Left lung (tissue), 4 donors: ENCODE measurements at regions not wholly inside any gene's neighbourhood (a gene's known extent, or its start where the extent isn't known, plus 50 kb on each side); places are given as distances from the start of the nearest gene placed in this dataset.
A peak's percentile ranks its signal among the peaks of the same experiment; 100 is the strongest.

Experiments
- ATAC-seq: fragments of 200-7000 bp; cut with Tn5 transposase; one replicate; pipeline ENCODE4 v1.9.1; 2020; ENCODE audit warnings: moderate library complexity
- DNase-seq, 4 donors: peaks; one replicate each; pipeline ENCODE4 v3.0.0-alpha.2; 2013 to 2020
- H3K27ac ChIP-seq, 2 donors: fragments of 200-600 bp; sonication (generic) in 1 of 2; one replicate each; pipeline versions ENCODE4 v1.5.0 to v1.8.0; 2020 to 2021
- H3K27me3 ChIP-seq, 2 donors: fragments of 200-600 bp; sonication (generic) in 1 of 2; one replicate each; pipeline versions ENCODE4 v1.5.0 to v1.8.0; 2020 to 2021
- H3K36me3 ChIP-seq, 2 donors: fragments of 200-600 bp; sonication (generic) in 1 of 2; one replicate each; pipeline versions ENCODE4 v1.5.0 to v1.8.0; 2020 to 2021
- H3K4me1 ChIP-seq, 2 donors: fragments of 200-600 bp; one replicate each; pipeline ENCODE4 v1.8.0; 2021
- H3K4me3 ChIP-seq, 2 donors: fragments of 200-600 bp; sonication (generic) in 1 of 2; one replicate each; pipeline versions ENCODE4 v1.5.0 to v1.8.0; 2020 to 2021; ENCODE audit warnings: mild to moderate bottlenecking in 1 of 2
- H3K9me3 ChIP-seq, 2 donors: fragments of 200-600 bp; sonication (generic) in 1 of 2; one replicate each; pipeline versions ENCODE4 v1.5.0 to v1.8.0; 2020 to 2021
- CTCF ChIP-seq, 2 donors: fragments of 200-600 bp; sonication (generic) in 1 of 2; IDR thresholded peaks; one replicate each; pipeline versions ENCODE4 v1.5.0 to v1.8.0; 2021; ENCODE audit warnings: antibody characterized with exemption in 2 of 2
- intact Hi-C, 2 donors: fragments of 100-400 bp; cut with DNase I; formaldehyde crosslinking; loops; one replicate each; pipeline versions ENCODE4 v1.11.2 to v1.14.2; 2022
- donor health status: DM: no; HTN: yes; CAD: no.
- donor health status: DM: no; HTN: no; CAD: no.

GRCh38 chr5:168052686-168053085, 238.8 kb upstream of the WWC1 start:
- Histone ChIP-seq H3K4me1 (no peaks in the 10 kb centered on the region), H3K36me3 (no peaks in the 10 kb centered on the region), H3K27ac (no peak overlapping the region), H3K27me3 (no peaks in the 10 kb centered on the region), H3K9me3 (no peaks in the 10 kb centered on the region), H3K4me3 (no peak overlapping the region)
- TF ChIP-seq CTCF (IDR thresholded peaks at IDR 0.05), result no peak
- ATAC-seq (no peak), DNase-seq (no peak)
- intact Hi-C loops, result no loop called here

GRCh38 chr5:168054091-168054490, 237.4 kb upstream of the WWC1 start:
- no peak overlapping the region for H3K27ac ChIP-seq
- ATAC-seq (no peak), DNase-seq (peak in 1 of 4 donors; percentile 21)
- no peak overlapping the region for H3K4me3 ChIP-seq
- H3K27me3 ChIP-seq, result no peaks in the 10 kb centered on the region
- TF ChIP-seq CTCF (IDR thresholded peaks at IDR 0.05), result no peak
- no peaks in the 10 kb centered on the region for H3K36me3 ChIP-seq
- H3K9me3 ChIP-seq, result no peaks in the 10 kb centered on the region
- intact Hi-C loops, result no loop called here
- no peaks in the 10 kb centered on the region for H3K4me1 ChIP-seq

GRCh38 chr5:168055141-168055683, 236.2 kb upstream of the WWC1 start:
- Histone ChIP-seq H3K4me1 (no peaks in the 10 kb centered on the region), H3K4me3 (no peak overlapping the region), H3K27ac (no peak overlapping the region), H3K9me3 (no peaks in the 10 kb centered on the region), H3K27me3 (no peaks in the 10 kb centered on the region), H3K36me3 (no peaks in the 10 kb centered on the region)
- DNase-seq, result peak in 1 of 4 donors; percentile 31
- intact Hi-C loops, result no loop called here
- TF ChIP-seq CTCF (IDR thresholded peaks at IDR 0.05), result no peak
- no peak for ATAC-seq

GRCh38 chr5:168055961-168056360, 235.5 kb upstream of the WWC1 start:
- no peaks in the 10 kb centered on the region for H3K36me3 ChIP-seq
- intact Hi-C loops, result no loop called here
- no peak overlapping the region for H3K4me3 ChIP-seq
- H3K27me3 ChIP-seq, result no peaks in the 10 kb centered on the region
- peak in 1 of 4 donors; percentile 33 for DNase-seq
- no peaks in the 10 kb centered on the region for H3K9me3 ChIP-seq
- no peak overlapping the region for H3K27ac ChIP-seq
- H3K4me1 ChIP-seq, result no peaks in the 10 kb centered on the region
- ATAC-seq, result no peak
- no peak for TF ChIP-seq CTCF (IDR thresholded peaks at IDR 0.05)

GRCh38 chr5:168056499-168057182, 234.8 kb upstream of the WWC1 start:
- Histone ChIP-seq H3K27ac (no peak overlapping the region), H3K36me3 (no peaks in the 10 kb centered on the region), H3K4me1 (no peaks in the 10 kb centered on the region), H3K9me3 (no peaks in the 10 kb centered on the region), H3K4me3 (no peak overlapping the region), H3K27me3 (no peaks in the 10 kb centered on the region)
- TF ChIP-seq CTCF (IDR thresholded peaks at IDR 0.05), result no peak
- intact Hi-C loops, result no loop called here
- DNase-seq (no peak), ATAC-seq (no peak)
